Prostate gland (tissue), 2 donors: ENCODE measurements at regions not wholly inside any gene's neighbourhood (a gene's known extent, or its start where the extent isn't known, plus 50 kb on each side); places are given as distances from the start of the nearest gene placed in this dataset.
"Not testable (repeated sequence)": the region's sequence is repeated elsewhere in the genome, so short reads cannot be mapped to it uniquely, and the experiment has no call there.

Experiments
- DNase-seq: peaks from one replicate; pipeline ENCODE4 v3.0.0-alpha.2; 2019; ENCODE audit warnings: low spot score
- H3K27ac ChIP-seq, 2 donors: fragments of 200-600 bp; sonication (generic); 2 replicates each; pipeline ENCODE4 v1.5.1; 2017 to 2019
- H3K27me3 ChIP-seq: fragments of 200-600 bp; sonication (generic); replicated peaks from 2 replicates; pipeline ENCODE4 v1.5.1; 2019; ENCODE audit not compliant: insufficient read depth
- H3K36me3 ChIP-seq, 2 donors: fragments of 200-600 bp; sonication (generic); 1 replicate in 1 of 2; 2 replicates in 1 of 2; pipeline versions ENCODE4 v1.5.1 to v1.8.1; 2017 to 2019
- H3K4me1 ChIP-seq: fragments of 200-600 bp; sonication (generic); replicated peaks from 2 replicates; pipeline ENCODE4 v1.5.1; 2019
- H3K4me3 ChIP-seq, 2 donors: fragments of 200-600 bp; sonication (generic); 2 replicates each; pipeline ENCODE4 v1.5.1; 2017 to 2019
- H3K9me3 ChIP-seq: fragments of 200-600 bp; sonication (generic); 2 replicates; pipeline ENCODE4 v1.5.1; 2017
- POLR2A ChIP-seq: fragments of 450-650 bp; IDR thresholded peaks from one replicate; pipeline ENCODE4 v1.6.1; 2016; ENCODE audit warnings: antibody characterized with exemption, mild to moderate bottlenecking
- POLR2AphosphoS5 ChIP-seq: sonication (generic); formaldehyde crosslinking; IDR thresholded peaks from one replicate; pipeline ENCODE4 v1.6.1; 2017; ENCODE audit warnings: antibody characterized with exemption
- WGBS: methylation state at CpG from one replicate; pipeline ENCODE4 v1.1.5; 2018; 5-methylcytosine and 5-hydroxymethylcytosine counted together
- intact Hi-C: fragments of 100-400 bp; cut with DNase I; formaldehyde crosslinking; loops from one replicate; pipeline ENCODE4 v1.14.2; 2022
- TF ChIP-seq, protein P1 (sequence below), 4 experiments: fragments of 200-600 bp in 2 of 4; fragments of 450-650 bp in 2 of 4; sonication (generic) in 2 of 4; IDR thresholded peaks; 1 replicate in 3 of 4; 2 replicates in 1 of 4; pipeline ENCODE4 v1.5.1; 2016 to 2019; ENCODE audit warnings: antibody characterized with exemption in 4 of 4, mild to moderate bottlenecking in 2 of 4, moderate library complexity in 2 of 4

GRCh38 chr4:30094887-30095286, 625.3 kb upstream of the PCDH7 start:
- WGBS = 54% methylated on average over 1 of the region's 1 CpG
- intact Hi-C loops = no loop called here
- H3K27me3 ChIP-seq = no peaks in the 10 kb centered on the region

DNA sequence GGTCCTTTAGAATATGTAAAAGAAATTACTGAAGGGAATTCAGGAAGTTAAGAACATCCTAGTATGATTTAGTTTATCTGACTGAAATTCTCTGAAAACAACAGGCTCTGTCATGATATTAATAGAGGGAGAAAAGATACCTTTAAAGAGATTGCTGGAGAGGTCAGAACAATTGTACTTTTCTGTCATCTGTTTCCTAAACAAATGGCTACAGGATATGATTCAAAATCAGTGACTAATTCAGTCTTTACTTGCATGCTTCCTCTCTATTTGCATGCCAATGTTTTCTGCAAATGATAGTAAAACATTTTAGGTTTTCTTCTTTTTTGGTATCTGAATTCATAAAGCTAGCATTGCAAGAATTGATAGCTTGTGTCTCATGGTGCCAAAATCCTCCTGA, 616.7 kb upstream of the PCDH7 start:
- DNase-seq = no peak
- intact Hi-C loops = no loop called here
- Histone ChIP-seq H3K9me3 (no peaks in the 10 kb centered on the region), H3K27ac (no peak overlapping the region), H3K4me1 (no peaks in the 10 kb centered on the region), H3K36me3 (no peaks in the 10 kb centered on the region), H3K4me3 (no peak overlapping the region), H3K27me3 (no peaks in the 10 kb centered on the region)
- TF ChIP-seq POLR2AphosphoS5 (no peak), POLR2A (no peak)
- TF ChIP-seq, protein P1, sequence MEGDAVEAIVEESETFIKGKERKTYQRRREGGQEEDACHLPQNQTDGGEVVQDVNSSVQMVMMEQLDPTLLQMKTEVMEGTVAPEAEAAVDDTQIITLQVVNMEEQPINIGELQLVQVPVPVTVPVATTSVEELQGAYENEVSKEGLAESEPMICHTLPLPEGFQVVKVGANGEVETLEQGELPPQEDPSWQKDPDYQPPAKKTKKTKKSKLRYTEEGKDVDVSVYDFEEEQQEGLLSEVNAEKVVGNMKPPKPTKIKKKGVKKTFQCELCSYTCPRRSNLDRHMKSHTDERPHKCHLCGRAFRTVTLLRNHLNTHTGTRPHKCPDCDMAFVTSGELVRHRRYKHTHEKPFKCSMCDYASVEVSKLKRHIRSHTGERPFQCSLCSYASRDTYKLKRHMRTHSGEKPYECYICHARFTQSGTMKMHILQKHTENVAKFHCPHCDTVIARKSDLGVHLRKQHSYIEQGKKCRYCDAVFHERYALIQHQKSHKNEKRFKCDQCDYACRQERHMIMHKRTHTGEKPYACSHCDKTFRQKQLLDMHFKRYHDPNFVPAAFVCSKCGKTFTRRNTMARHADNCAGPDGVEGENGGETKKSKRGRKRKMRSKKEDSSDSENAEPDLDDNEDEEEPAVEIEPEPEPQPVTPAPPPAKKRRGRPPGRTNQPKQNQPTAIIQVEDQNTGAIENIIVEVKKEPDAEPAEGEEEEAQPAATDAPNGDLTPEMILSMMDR (IDR thresholded peaks at IDR 0.05) = no peak

More at GRCh38 chr4:30094887-30095286, 625.3 kb upstream of the PCDH7 start:
- no peaks in the 10 kb centered on the region for H3K36me3 ChIP-seq
- DNase-seq = no peak
- no peak overlapping the region for H3K27ac ChIP-seq
- H3K4me1 ChIP-seq = no peaks in the 10 kb centered on the region
- H3K9me3 ChIP-seq = no peaks in the 10 kb centered on the region
- TF ChIP-seq, protein P1 (IDR thresholded peaks at IDR 0.05) = no peak
- TF ChIP-seq POLR2A (no peak), POLR2AphosphoS5 (no peak)
- H3K4me3 ChIP-seq = no peak overlapping the region

- TF ChIP-seq POLR2AphosphoS5 (no peak), POLR2A (no peak)
- TF ChIP-seq, protein P1 (IDR thresholded peaks at IDR 0.05) = no peak
- Histone ChIP-seq H3K4me1 (no peaks in the 10 kb centered on the region), H3K4me3 (no peak overlapping the region), H3K27me3 (no peaks in the 10 kb centered on the region), H3K36me3 (no peaks in the 10 kb centered on the region), H3K9me3 (no peaks in the 10 kb centered on the region), H3K27ac (no peak overlapping the region)
- no peak for DNase-seq
- intact Hi-C loops = no loop called here
- WGBS = 84% methylated on average over 4 of the region's 4 CpGs
Measured at GRCh38 chr4:30116401-30116800, 603.8 kb upstream of the PCDH7 start.

DNA sequence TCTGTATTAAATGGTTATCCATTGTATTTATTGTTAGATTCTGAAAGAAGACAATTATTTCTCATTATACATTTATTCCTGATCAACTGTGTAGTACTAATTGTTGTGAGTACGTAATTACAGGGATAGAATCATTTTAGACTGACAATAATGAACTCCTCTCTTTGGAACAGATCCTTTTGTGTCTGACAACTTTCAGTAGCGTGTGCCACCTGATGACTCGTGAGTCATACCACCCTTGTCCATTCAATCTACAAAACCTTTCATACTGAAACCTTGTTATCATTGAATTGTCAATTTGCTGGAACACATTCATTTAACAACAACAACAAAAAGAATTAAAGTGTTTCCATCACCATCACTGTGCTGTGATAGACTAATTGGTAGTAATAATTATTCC, 602.7 kb upstream of the PCDH7 start:
- 80% methylated on average over 3 of the region's 3 CpGs for WGBS
- no peak overlapping the region for H3K4me3 ChIP-seq
- H3K4me1 ChIP-seq = no peaks in the 10 kb centered on the region
- no peaks in the 10 kb centered on the region for H3K9me3 ChIP-seq
- no peak for TF ChIP-seq POLR2A
- TF ChIP-seq, protein P1 (IDR thresholded peaks at IDR 0.05) = no peak
- TF ChIP-seq POLR2AphosphoS5 = no peak
- H3K27me3 ChIP-seq = no peaks in the 10 kb centered on the region
- intact Hi-C loops = no loop called here
- H3K27ac ChIP-seq = no peak overlapping the region
- no peak for DNase-seq
- H3K36me3 ChIP-seq = no peaks in the 10 kb centered on the region

- H3K36me3 ChIP-seq = no peaks in the 10 kb centered on the region
- 14% methylated on average over 3 of the region's 3 CpGs for WGBS
- H3K27ac ChIP-seq = no peak overlapping the region
- no peaks in the 10 kb centered on the region for H3K9me3 ChIP-seq
- intact Hi-C loops = no loop called here
- no peaks in the 10 kb centered on the region for H3K27me3 ChIP-seq
- DNase-seq = no peak
- no peak overlapping the region for H3K4me3 ChIP-seq
- H3K4me1 ChIP-seq = no peaks in the 10 kb centered on the region
- no peak for TF ChIP-seq POLR2A
Measured at GRCh38 chr4:30122711-30123110, 597.5 kb upstream of the PCDH7 start.

- H3K9me3 ChIP-seq, H3K4me3 ChIP-seq, H3K27me3 ChIP-seq, H3K27ac ChIP-seq, H3K36me3 ChIP-seq, H3K4me1 ChIP-seq, intact Hi-C loops, DNase-seq: not testable (repeated sequence)
- WGBS = 90% methylated on average over 2 of the region's 2 CpGs
Measured at GRCh38 chr4:30124621-30125020, 595.5 kb upstream of the PCDH7 start.
